CD4-positive, alpha-beta T cell treated with Interleukin-6 at 100 ng/mL for 8 hours (primary cell): ENCODE measurements at regions not wholly inside any gene's neighbourhood (a gene's known extent, or its start where the extent isn't known, plus 50 kb on each side); places are given as distances from the start of the nearest gene placed in this dataset.

ENCODE experiments used
- DNase-seq: peaks from one replicate; pipeline ENCODE4 v3.0.0-alpha.2; 2020; ENCODE audit warnings: mixed read lengths, low spot score

DNA sequence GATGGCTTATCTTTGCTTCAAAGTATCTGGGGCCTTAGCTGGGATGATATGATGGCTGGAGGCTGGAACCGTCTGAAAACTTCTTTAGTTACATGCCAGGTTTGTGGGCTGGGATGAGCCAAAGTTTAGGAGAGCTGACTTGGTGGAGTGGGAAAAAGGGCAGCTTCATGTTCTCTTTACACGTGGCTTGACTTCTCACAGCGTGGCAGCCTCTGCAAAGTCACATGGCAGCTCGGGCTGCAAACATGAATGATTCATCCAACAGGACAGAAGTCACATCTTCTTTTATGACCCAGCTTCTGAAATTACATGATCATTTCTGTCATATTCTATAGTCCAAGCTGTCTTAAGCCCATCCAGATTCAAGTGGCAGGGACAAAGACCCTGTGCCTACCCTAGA is 176.0 kb downstream of the OLFM4 start:
- DNase-seq = no peak

- no peak for DNase-seq
Measured at GRCh38 chr13:53206455-53206854, 177.8 kb downstream of the OLFM4 start.

DNA sequence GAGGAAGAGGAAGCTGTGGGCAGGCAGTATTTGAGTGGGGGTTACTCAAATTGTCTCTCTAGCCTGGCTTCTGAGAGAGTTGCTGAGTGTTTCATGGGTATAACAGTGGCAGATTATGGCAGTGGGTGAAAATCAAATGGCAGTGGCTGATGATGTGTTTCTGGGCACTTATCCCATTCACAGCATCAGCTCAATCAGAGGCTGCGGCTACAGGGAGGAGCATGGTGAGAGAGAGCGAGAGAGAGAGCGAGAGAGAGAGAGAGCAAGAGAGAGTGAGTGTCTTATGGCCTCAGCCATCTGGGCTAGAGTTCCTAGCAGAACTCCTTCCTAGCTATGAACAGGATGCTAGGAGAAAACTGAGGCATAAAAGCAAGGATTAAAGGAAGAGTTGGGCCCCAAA is 178.9 kb downstream of the OLFM4 start:
- no peak for DNase-seq

DNA sequence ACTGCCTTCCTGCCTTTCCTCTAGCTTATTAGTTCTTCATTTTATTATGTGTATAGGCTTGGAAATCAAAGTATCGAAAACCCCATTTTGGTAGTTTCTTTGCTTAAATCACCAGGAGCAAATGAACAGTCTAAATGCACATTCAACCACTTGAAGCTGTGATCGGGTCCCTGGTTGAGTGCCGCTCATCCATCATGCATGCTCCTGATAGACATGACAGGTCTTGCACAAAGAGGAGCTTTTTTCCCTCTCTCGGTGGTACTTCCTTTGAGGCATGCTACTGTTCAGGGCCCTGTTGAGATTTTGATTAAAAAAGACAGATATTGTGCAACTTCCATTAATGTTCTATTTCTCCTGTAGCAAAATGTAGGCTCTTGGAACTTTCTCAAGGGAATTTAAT is 185.8 kb downstream of the OLFM4 start:
- no peak for DNase-seq

GRCh38 chr13:53215563-53215962 is 186.9 kb downstream of the OLFM4 start:
- DNase-seq = no peak

DNA sequence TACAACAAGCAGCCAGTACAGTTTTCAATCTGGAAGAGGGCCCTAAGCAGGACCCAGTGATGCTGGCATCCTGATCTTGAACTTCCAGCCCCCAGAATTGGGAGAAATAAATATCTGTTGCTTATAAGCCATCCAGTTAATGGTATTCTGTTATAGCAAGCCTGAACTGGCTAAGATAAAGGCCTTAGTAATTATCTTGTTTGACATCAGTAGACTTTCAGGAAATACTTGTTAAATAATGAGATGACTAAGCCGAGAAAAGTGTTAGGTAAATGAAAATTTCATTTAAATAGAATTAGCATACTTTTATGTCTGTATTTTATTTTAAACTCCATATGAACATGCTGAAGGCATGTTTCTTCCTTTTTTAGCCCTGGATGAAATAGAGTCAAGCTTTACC is 188.2 kb downstream of the OLFM4 start:
- no peak for DNase-seq

DNA sequence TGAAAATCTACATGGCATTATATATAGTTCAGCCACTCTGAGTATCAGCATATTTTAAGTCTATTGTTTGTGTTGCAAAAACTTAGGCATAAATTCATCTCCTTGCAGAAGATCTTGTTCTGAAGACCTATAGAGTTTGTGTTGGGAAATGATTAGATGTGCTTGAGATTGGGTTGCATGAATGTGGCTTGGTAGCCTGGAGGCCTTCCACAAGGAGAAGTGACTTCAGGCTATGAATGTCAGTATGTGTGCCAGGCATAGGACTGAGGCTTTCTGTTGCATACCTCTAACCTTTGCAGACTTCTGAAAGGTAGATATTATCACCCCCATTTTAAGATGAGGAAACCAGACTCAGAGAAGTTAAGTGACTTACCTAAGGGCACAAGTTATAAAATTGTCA is 188.6 kb downstream of the OLFM4 start:
- DNase-seq = no peak

- no peak for DNase-seq
Measured at GRCh38 chr13:53220038-53220437, 191.4 kb downstream of the OLFM4 start.

DNA sequence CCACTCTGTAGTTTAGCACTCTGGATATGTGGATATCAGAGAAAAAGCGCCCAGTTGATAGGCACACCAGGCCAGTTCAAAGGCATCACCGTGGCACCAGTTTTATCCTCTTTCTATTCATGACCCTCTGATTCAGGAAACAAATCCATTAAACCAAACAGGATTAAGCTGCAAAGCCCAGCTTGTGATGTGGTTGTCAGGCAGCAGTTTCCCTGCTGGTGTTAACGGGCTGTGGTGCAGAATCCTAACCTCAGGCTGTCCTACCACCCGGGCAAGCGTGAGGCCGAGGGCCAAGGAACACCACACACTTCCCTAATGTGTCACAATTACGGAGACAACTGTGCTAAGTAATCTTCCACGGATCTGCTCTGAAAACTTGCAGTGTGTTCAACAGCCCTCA is 209.1 kb downstream of the OLFM4 start:
- DNase-seq = no peak

GRCh38 chr13:53238261-53238660 is 209.6 kb downstream of the OLFM4 start:
- no peak for DNase-seq

GRCh38 chr13:53240401-53241025 is 211.9 kb downstream of the OLFM4 start:
- DNase-seq = no peak

- no peak for DNase-seq
Measured at GRCh38 chr13:53241891-53242348, 213.3 kb downstream of the OLFM4 start.

DNA sequence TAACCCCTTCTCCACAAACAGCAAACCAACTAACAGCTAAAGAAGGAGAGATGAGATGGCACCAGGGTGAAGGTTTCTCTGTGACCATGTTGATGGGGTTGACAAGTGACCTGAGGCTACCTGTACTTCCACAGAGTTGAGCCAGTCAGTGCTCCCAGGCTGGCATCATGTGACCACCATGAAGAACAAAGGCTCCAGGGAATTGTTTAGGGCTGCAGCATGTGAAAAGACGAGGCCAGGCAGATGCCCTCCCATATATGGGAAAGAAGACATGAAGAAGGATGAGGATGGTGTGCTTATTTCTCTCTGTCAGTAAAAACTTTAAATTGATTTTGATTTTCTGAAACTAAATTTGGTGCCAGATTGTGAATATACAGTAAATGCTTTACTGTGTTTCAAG is 220.6 kb downstream of the OLFM4 start:
- DNase-seq = no peak

DNA sequence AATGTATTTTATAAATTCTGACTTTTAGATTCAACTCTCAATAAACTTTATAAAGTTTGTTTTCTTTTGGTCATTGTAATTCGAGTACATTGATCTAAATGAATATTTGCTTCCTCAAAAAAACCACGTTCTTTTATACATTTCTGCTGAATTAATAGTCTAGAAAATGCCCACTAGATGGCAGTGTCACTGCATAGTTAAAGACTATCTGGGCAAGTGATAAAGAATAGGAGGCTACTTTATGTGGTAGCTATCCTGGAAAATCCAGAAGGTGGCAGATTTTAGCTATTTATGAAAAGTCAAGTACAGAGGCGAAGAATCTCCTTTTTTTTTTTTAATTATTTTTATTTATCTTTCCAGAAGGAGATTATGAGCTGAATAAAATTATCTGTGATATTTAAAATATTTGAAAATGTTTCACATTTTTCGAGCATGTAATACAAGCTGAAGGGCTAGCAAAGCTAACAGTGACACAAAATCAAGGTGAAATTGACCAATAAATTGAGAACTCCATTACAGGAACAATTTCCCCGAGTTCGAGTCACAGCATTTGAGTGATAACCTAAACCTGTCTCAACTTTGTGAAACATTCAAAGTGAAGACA is 221.8 kb downstream of the OLFM4 start:
- peak; percentile 12 for DNase-seq

DNA sequence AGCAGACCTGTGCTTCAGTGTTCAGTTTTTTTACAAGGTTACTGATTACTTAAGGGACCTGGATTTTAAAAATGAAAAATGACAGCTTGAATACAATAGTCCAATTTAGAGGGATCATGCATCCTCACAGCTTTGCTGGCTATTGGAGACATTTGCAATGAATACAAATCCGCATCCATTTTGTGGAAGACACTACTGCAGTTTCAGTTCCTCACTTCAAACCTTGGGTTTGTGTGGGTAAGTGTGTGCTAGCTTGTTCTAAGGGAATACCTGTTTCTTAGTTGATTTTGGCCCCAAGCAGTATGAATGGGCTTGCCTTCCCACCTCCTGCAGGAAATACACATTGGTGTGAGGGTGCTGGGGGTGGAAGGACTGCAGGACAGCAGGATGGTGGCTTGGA is 222.4 kb downstream of the OLFM4 start:
- DNase-seq = no peak

DNA sequence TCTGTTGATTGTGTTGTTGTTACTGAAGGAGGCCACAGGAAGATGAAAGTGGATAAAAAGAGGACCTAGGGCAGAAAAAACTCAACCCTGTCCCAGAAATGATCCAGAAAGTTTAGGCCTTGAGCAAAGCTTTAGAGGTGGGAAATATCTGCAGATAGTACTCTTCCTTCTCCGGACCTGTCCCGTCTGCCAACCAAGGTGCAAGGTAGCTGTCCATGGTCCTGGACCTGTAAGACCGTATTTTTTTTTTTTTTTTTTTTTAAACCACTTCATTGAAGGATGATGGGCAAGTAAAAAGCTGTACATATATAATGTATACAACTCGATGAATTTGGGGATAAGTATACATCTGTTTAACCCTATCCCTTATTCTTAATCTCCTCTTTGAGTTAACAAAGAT is 225.9 kb downstream of the OLFM4 start:
- no peak for DNase-seq

DNA sequence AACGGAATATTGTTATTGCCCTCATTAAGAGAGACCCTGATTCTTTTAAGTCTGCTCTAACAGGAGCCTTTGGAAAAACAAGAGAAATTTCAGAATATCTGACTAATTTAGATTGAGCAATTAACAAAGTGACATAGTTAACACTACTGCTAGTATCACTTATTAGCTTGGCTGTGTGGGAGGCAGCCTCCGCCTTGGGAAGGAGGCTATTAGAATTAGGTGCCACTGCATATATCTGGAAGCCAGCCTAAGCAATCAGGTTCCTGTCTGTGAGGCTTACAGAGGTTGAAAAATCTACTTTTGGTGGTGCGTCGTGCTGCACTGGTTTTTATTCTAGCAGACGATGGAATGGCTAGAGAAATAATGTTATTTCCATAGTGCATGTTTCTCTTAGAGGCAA is 227.2 kb downstream of the OLFM4 start:
- no peak for DNase-seq

DNA sequence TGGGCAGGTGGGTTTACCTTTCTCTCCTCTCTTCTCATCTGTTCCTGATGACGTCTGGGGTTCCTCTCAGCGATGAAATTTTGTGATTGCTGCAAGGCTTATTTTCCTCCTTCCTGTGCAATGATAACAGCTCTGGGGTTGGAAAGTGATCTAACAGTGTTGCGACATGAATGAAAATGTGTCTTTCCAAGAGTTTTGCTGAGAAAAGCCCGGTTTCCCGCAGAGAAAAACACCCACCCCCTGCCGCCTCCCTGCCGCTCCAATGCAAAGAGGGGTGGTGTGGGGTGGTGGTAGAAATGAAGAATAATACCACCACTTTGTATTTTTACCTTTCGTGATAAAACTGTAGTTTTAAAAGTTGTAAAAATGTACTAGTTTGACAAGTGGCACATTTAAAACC is 232.0 kb downstream of the OLFM4 start:
- DNase-seq = no peak

DNA sequence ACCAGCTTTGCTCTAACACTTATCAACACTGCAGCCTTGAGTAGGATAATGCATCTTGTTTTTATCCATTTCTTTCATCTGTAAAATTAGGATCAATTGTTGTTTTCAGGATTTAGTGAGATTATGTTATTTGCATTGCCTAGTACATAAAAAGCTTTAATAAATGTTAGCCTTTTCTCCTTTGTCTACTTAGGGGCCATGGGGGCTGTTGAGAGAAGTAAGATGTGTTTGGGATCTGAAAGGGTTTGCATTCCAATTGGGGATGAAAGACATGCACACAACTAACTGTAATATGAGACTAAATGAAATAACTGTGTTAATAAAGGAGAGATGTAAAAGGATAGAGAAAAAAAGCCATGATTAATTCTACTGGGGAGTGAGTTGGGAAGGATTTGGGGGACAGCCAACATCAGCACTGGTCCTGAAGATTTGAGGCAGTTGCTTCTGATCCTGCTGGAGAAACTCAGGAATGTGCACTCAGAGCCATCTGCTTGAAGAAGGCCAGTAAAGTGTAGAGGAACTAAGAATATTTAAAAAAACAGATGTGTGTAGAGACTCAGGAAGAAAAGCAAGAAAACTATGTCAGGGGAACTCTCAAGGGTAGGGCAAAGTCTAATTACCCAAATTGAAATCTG is 236.3 kb downstream of the OLFM4 start:
- no peak for DNase-seq

DNA sequence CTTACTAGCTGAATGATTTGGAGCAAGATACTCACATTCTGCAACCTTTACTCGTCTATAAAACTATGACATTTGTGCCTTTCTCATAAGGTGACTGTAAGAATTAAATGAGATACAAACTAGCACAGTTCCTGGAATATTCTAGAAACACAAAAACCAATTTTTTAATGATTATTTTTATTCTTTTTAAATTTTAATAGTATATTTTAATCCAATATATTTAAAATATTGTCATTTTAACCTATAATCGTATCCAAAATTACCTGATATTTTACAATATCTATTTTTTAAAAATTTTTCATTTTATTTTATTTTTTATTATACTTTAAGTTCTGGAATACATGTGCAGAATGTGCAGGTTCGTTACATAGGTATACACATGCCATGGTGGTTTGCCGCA is 238.1 kb downstream of the OLFM4 start:
- DNase-seq = no peak

DNA sequence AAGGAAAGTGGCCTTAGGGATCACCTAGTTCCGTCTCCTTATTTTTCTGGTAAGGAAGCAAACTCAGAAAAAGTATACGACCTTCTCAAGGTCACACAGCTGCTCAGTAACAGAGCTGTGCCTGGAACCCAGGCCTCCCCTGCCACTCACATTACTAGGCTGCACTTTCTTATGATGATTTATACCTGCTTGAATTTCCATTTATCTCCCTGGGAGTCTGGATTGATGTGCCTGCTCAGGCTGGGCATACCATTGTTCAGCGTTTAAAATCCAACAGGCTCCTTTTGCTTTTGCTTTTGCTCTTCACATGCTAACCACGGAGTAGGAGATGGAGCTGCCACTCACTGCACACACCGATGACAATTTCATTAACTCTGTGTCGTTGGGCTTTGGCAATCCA is 241.0 kb downstream of the OLFM4 start:
- no peak for DNase-seq

DNA sequence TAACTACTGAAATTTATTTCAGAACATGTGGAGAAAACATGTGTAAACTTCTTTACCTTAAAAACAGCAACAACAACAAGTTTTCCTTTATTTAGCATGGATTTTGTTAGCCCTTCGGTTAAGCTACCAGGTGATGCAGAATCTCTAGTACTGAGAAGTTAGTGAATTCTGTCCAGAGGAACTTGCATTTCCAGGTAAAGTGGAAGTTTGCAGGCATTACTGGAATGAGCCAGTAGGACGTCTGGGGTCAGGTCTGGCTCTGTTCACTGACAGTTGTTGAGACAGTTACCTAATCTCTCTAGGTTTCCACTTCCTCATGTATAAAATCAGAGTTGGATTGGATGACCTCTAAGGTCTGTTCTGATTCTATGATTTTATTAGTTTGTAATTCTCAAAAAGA is 244.3 kb downstream of the OLFM4 start:
- DNase-seq = no peak

DNA sequence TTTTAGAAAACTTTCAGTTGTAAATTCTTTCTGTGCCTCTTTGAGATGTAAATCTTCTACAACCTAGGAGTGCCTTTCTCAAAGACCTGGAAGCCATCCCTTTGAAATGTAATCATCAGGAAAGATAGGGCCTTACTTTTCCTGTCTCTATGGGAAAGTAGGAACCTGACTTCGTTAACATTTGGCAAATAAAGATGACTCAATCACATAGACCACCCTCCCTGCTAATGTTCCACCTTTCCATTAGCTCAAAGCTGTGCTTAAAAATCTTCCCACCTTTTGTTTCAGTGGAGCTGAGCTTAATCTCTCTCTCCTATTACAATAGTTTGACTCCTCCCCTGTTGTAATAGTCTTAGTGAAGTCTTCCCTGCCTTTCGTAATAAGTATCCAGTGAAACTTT is 247.7 kb downstream of the OLFM4 start:
- no peak for DNase-seq

GRCh38 chr13:53281677-53282076 is 253.1 kb downstream of the OLFM4 start:
- DNase-seq = no peak
